Uterus (tissue), 2 donors: ENCODE measurements at regions not wholly inside any gene's neighbourhood (a gene's known extent, or its start where the extent isn't known, plus 50 kb on each side); places are given as distances from the start of the nearest gene placed in this dataset.

ENCODE experiments used
- CTCF ChIP-seq, 4 experiments: fragments of 200-600 bp in 2 of 4; fragments of 450-650 bp in 2 of 4; sonication (generic) in 2 of 4; IDR thresholded peaks; one replicate each; pipeline ENCODE4 v1.5.1; 2016 to 2019; ENCODE audit warnings: antibody characterized with exemption in 4 of 4, mild to moderate bottlenecking in 2 of 4, moderate library complexity in 1 of 4
- POLR2A ChIP-seq, 2 donors: fragments of 450-650 bp; IDR thresholded peaks; one replicate each; pipeline ENCODE4 v1.6.1; 2016; ENCODE audit warnings: antibody characterized with exemption in 2 of 2, mild to moderate bottlenecking in 1 of 2, moderate library complexity in 1 of 2

- TF ChIP-seq CTCF (IDR thresholded peaks at IDR 0.05) (no peak), POLR2A (IDR thresholded peaks at IDR 0.05) (no peak)
Measured at GRCh38 chr18:41659438-41660130, 295.4 kb upstream of the PIK3C3 start.
